Effector memory CD8-positive, alpha-beta T cell (primary cell): ENCODE measurements at regions not wholly inside any gene's neighbourhood (a gene's known extent, or its start where the extent isn't known, plus 50 kb on each side); places are given as distances from the start of the nearest gene placed in this dataset.

ENCODE experiments used
- ATAC-seq: fragments of 150-1000 bp; cut with Tn5 transposase; replicated peaks from 2 replicates; pipeline ENCODE4 v1.10.0; 2021; ENCODE audit warnings: mild to moderate bottlenecking, moderate library complexity
- DNase-seq, 3 experiments: peaks; one replicate each; pipeline ENCODE4 v3.0.0; 2021
- H3K27ac Mint-ChIP-seq, 2 donors: one replicate each; pipeline ENCODE4 v1.8.0; 2022; ENCODE audit warnings: mild to moderate bottlenecking in 2 of 2, mixed read lengths in 2 of 2, moderate library complexity in 2 of 2
- H3K27me3 Mint-ChIP-seq, 2 donors: one replicate each; pipeline ENCODE4 v1.8.0; 2022; ENCODE audit warnings: mixed read lengths in 2 of 2
- H3K36me3 Mint-ChIP-seq: one replicate; pipeline ENCODE4 v1.8.0; 2022; ENCODE audit warnings: mild to moderate bottlenecking, moderate library complexity, mixed read lengths; ENCODE audit not compliant: insufficient read depth
- H3K4me1 Mint-ChIP-seq, 2 donors: one replicate each; pipeline ENCODE4 v1.8.0; 2022; ENCODE audit warnings: low read depth in 2 of 2, mixed read lengths in 2 of 2
- H3K4me3 Mint-ChIP-seq, 2 donors: one replicate each; pipeline ENCODE4 v1.8.0; 2022; ENCODE audit warnings: mild to moderate bottlenecking in 2 of 2, mixed read lengths in 2 of 2, moderate library complexity in 2 of 2
- H3K9me3 Mint-ChIP-seq, 2 donors: one replicate each; pipeline ENCODE4 v1.8.0; 2022; ENCODE audit warnings: mixed read lengths in 2 of 2

DNA sequence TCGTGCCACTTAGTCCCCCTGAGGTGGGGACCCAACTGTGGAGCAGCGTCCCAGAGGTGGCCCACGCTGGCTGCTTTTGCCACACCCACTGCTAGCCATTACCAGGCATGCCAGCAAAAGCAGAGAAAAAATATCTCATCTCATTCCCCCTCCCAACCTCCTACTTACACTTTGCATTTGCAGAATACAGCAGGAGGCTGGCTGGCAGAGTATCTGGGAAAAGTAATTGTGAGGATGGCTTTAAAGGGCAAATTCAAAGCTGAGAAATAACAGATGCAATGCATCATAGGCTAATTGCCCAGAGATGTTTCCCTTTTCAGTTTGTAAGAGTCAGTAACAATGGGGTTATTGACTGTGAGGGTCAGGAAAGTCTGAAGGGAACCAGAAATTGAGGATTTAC is 438.1 kb upstream of the DSEL start:
- no peak for DNase-seq
- H3K27ac Mint-ChIP-seq: no peak overlapping the region
- peaks cover 0 to 4% of the 10 kb centered on the region in 2 donors for H3K9me3 Mint-ChIP-seq
- no peaks in the 10 kb centered on the region for H3K27me3 Mint-ChIP-seq
- H3K36me3 Mint-ChIP-seq: no peaks in the 10 kb centered on the region
- H3K4me3 Mint-ChIP-seq: no peak overlapping the region
- no peaks in the 10 kb centered on the region for H3K4me1 Mint-ChIP-seq
- no peak for ATAC-seq

- DNase-seq (no peak), ATAC-seq (no peak)
- Mint-ChIP-seq H3K4me1 (no peaks in the 10 kb centered on the region), H3K4me3 (no peak overlapping the region), H3K27me3 (no peaks in the 10 kb centered on the region), H3K9me3 (no peaks in the 10 kb centered on the region), H3K27ac (no peak overlapping the region), H3K36me3 (no peaks in the 10 kb centered on the region)
These were observed 434.6 kb upstream of the DSEL start for GRCh38 chr18:67951137-67951536.

DNA sequence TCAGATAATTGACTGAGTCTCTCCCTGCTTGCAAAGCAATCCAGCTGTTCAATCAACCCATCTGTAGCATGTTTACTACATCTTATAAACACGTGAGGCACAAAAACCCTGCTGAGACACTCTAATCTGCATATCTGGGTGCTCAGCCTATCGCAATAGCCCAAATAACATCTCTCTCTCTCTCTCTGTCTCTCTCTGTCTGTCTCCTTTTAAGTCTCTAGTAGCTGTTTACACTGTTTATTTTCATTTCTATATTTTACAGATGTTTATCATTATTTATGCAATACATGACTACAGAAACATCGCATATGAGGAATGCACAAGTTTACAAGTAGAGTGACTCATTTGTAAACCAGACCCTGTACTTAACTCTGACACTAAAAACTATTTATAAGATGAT is 422.1 kb upstream of the DSEL start:
- ATAC-seq: no peak
- Mint-ChIP-seq H3K4me3 (no peak overlapping the region), H3K27ac (no peak overlapping the region), H3K36me3 (no peaks in the 10 kb centered on the region), H3K27me3 (no peaks in the 10 kb centered on the region), H3K9me3 (peaks cover 0 to 5% of the 10 kb centered on the region in 2 donors), H3K4me1 (no peaks in the 10 kb centered on the region)
- DNase-seq: no peak

DNA sequence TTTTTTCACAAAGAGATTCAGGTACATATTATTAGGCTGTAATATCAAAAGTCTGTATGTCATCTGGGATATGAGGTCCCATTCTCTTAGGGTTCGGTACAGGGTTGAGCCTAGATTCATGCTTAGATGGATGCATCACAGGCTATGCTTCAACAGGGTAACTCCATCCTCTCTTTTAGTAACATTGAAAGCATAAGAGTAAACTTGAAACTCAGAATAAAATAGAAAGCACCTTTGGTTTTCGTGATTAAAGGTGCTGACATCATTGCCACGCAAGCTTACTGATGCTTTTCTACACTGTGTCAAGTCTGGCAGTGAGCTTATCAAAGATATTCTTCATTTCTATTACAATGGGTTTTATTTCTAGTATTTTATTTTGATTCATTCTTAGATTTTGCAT is 419.1 kb upstream of the DSEL start:
- DNase-seq (no peak), ATAC-seq (no peak)
- no peaks in the 10 kb centered on the region for H3K4me1 Mint-ChIP-seq
- H3K4me3 Mint-ChIP-seq: no peak overlapping the region
- H3K27ac Mint-ChIP-seq: no peak overlapping the region
- peaks cover 0 to 5% of the 10 kb centered on the region in 2 donors for H3K9me3 Mint-ChIP-seq
- H3K27me3 Mint-ChIP-seq: no peaks in the 10 kb centered on the region
- H3K36me3 Mint-ChIP-seq: no peaks in the 10 kb centered on the region

GRCh38 chr18:67933271-67933670 is 416.8 kb upstream of the DSEL start:
- H3K27ac Mint-ChIP-seq: no peak overlapping the region
- no peaks in the 10 kb centered on the region for H3K4me1 Mint-ChIP-seq
- no peaks in the 10 kb centered on the region for H3K27me3 Mint-ChIP-seq
- peaks cover 0 to under 1% of the 10 kb centered on the region in 2 donors for H3K9me3 Mint-ChIP-seq
- H3K36me3 Mint-ChIP-seq: no peaks in the 10 kb centered on the region
- H3K4me3 Mint-ChIP-seq: no peak overlapping the region
- ATAC-seq (no peak), DNase-seq (no peak)

DNA sequence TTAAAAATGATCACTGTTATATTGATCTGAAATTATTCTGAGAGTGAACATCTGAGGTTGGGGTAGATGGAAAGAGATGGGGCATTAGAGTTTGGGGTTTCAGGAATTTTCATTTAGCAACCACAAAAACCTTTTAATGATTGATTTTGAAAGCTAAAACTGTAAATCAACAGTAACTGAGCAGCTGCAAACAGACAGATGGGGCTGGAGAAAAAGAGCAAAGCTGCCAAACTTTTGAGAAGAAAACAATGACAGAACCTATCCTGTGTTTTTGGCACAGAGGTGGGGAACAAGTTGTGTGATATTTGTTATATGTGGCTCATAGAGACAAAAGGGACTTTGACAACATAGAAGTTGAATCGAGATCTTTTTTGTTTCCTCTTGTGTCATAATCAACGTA is 415.8 kb upstream of the DSEL start:
- Mint-ChIP-seq H3K36me3 (no peaks in the 10 kb centered on the region), H3K4me3 (no peak overlapping the region), H3K9me3 (no peaks in the 10 kb centered on the region), H3K27ac (no peak overlapping the region), H3K27me3 (no peaks in the 10 kb centered on the region), H3K4me1 (no peaks in the 10 kb centered on the region)
- no peak for ATAC-seq
- DNase-seq: no peak

- Mint-ChIP-seq H3K36me3 (no peaks in the 10 kb centered on the region), H3K27ac (no peak overlapping the region), H3K9me3 (peaks cover 0 to 2% of the 10 kb centered on the region in 2 donors), H3K4me1 (no peaks in the 10 kb centered on the region), H3K27me3 (no peaks in the 10 kb centered on the region), H3K4me3 (no peak overlapping the region)
- DNase-seq (no peak), ATAC-seq (no peak)
These were observed 410.7 kb upstream of the DSEL start for GRCh38 chr18:67926929-67927864.

DNA sequence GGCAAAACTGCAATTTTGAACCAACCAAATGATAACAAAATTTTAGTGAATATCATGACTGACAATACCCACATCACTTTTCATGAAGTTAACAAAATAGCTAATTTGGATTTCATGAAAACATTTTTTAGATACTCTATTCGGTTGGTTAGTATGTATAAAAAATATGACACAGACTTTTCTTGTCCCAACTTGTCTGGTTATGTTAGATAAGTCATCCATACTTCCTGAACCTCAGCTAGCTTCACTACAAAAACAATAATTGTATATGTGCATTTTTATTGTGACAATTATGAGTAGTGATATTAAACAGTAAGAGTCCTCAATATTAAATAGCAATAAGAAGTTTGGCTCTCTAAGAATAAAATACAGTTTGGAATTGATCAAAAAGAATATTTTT is 408.1 kb upstream of the DSEL start:
- Mint-ChIP-seq H3K27me3 (no peaks in the 10 kb centered on the region), H3K9me3 (peaks cover 0 to 2% of the 10 kb centered on the region in 2 donors), H3K4me3 (no peak overlapping the region), H3K27ac (no peak overlapping the region), H3K4me1 (no peaks in the 10 kb centered on the region), H3K36me3 (no peaks in the 10 kb centered on the region)
- no peak for ATAC-seq
- no peak for DNase-seq

DNA sequence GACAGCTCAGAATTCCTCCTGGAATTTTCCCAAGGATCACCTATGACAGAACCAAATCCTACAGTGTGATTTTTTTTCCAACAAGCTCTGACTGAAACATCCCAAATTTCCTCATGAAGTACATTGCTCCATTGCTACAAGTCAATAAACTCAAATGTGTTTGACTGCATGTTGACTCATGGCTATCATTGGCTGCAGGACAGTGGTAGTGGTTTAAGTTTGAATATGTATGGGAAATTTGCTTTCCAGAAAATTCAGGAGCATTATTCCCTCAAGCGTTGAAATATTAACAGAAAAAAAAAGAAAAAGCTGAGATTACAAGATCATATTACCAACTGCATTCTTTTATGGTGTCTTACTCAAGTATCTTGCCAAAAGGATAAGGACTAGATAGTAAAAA is 402.8 kb upstream of the DSEL start:
- Mint-ChIP-seq H3K4me3 (no peak overlapping the region), H3K27me3 (no peaks in the 10 kb centered on the region), H3K4me1 (no peaks in the 10 kb centered on the region), H3K9me3 (peaks cover 0 to 4% of the 10 kb centered on the region in 2 donors), H3K27ac (no peak overlapping the region), H3K36me3 (no peaks in the 10 kb centered on the region)
- DNase-seq (no peak), ATAC-seq (no peak)

DNA sequence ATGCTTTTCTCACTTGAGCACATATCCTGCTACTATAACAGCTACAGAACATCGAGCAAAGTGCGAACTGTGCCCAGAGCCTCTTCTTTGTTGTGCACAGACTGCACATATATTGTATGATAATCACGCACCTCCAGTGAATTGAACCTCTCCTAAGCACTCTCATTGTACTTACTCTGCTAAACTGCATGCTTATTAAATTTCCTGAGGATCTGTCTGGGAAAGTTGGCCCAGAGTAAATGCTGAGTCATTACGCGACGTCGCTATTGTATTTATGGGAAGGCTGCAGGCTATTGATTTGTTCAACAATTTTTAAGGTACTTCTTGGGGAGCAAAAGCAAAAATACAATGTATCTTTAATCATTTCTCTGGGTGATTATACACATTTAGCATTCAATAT is 399.6 kb upstream of the DSEL start:
- ATAC-seq (no peak), DNase-seq (no peak)
- Mint-ChIP-seq H3K27me3 (no peaks in the 10 kb centered on the region), H3K4me3 (no peak overlapping the region), H3K27ac (no peak overlapping the region), H3K4me1 (no peaks in the 10 kb centered on the region), H3K9me3 (peaks cover 0 to 1% of the 10 kb centered on the region in 2 donors), H3K36me3 (no peaks in the 10 kb centered on the region)

GRCh38 chr18:67913040-67913439 is 396.5 kb upstream of the DSEL start:
- no peak for DNase-seq
- H3K4me3 Mint-ChIP-seq: no peak overlapping the region
- ATAC-seq: no peak
- no peaks in the 10 kb centered on the region for H3K27me3 Mint-ChIP-seq
- H3K9me3 Mint-ChIP-seq: peaks cover 0 to 4% of the 10 kb centered on the region in 2 donors
- no peaks in the 10 kb centered on the region for H3K36me3 Mint-ChIP-seq
- no peaks in the 10 kb centered on the region for H3K4me1 Mint-ChIP-seq
- no peak overlapping the region for H3K27ac Mint-ChIP-seq

DNA sequence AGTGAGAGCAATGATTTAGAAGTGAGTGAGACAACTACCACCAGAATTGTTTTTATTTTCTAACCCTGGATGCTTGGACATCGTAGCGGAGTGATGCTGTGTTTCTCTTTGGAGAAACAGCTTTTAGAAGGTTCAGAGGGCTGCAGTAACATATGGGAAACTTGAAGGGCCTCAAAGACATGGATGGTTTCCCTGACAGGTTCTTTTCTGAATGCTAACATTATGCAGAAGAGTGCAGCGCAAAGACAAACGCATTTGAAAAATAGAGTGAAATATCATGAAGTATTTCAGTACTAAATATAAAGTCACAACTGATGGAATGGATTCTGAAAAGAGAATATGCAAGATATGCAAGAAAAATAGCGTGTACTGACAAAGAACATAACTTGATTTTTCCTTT is 385.1 kb upstream of the DSEL start:
- Mint-ChIP-seq H3K27ac (no peak overlapping the region), H3K36me3 (no peaks in the 10 kb centered on the region), H3K9me3 (peaks cover 0 to 1% of the 10 kb centered on the region in 2 donors), H3K4me1 (no peaks in the 10 kb centered on the region), H3K4me3 (no peak overlapping the region), H3K27me3 (no peaks in the 10 kb centered on the region)
- DNase-seq (no peak), ATAC-seq (no peak)

DNA sequence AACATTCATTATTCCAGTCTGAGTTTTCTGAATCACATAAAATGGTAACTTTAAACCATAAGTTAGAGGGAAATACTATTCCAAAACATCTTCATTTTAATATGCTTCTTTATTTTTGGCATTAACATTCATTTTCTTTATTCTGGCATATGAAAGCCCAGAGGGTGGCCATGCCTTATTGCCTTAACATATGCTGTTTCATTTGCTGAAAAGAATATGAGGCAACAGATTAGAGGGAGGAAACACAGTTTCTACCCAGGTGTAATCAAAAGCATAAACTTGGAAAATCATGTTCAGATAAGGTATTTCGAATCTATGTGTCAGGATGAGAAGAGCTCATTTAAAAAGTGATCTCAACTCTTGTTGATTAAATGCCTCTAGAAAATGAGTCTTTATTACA is 379.9 kb upstream of the DSEL start:
- Mint-ChIP-seq H3K9me3 (peaks cover 0 to 1% of the 10 kb centered on the region in 2 donors), H3K4me1 (no peaks in the 10 kb centered on the region), H3K4me3 (no peak overlapping the region), H3K36me3 (no peaks in the 10 kb centered on the region), H3K27ac (no peak overlapping the region), H3K27me3 (no peaks in the 10 kb centered on the region)
- ATAC-seq (no peak), DNase-seq (no peak)

- no peak for ATAC-seq
- Mint-ChIP-seq H3K9me3 (no peaks in the 10 kb centered on the region), H3K4me3 (no peak overlapping the region), H3K27ac (no peak overlapping the region), H3K36me3 (no peaks in the 10 kb centered on the region), H3K27me3 (no peaks in the 10 kb centered on the region), H3K4me1 (no peaks in the 10 kb centered on the region)
- DNase-seq: no peak
These were observed 377.4 kb upstream of the DSEL start for GRCh38 chr18:67893916-67894315.
